ENCODE measurements at regions not wholly inside any gene's neighbourhood (a gene's known extent, or its start where the extent isn't known, plus 50 kb on each side); places are given as distances from the start of the nearest gene placed in this dataset.

DNA sequence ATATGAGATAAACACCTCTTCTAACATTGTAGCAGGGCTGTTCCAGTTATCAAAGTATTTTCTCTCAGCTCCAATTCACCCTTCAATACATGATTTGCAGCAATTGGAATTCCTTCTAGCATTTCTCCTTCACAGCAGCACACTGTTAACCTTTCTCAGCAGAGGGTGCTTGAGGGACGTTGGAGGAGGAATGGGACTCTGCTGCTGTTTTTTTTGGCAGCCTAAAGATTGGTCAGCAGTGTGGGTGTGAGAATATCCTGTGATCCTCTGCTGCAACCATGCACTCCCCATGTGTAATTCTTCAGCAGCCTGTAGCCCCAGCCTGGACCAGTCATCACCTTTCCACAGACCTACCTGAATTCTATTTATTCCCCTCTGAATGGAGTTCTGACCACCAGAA lies 1708.9 kb upstream of the CELF4 start:
- TF ChIP-seq, protein P1, sequence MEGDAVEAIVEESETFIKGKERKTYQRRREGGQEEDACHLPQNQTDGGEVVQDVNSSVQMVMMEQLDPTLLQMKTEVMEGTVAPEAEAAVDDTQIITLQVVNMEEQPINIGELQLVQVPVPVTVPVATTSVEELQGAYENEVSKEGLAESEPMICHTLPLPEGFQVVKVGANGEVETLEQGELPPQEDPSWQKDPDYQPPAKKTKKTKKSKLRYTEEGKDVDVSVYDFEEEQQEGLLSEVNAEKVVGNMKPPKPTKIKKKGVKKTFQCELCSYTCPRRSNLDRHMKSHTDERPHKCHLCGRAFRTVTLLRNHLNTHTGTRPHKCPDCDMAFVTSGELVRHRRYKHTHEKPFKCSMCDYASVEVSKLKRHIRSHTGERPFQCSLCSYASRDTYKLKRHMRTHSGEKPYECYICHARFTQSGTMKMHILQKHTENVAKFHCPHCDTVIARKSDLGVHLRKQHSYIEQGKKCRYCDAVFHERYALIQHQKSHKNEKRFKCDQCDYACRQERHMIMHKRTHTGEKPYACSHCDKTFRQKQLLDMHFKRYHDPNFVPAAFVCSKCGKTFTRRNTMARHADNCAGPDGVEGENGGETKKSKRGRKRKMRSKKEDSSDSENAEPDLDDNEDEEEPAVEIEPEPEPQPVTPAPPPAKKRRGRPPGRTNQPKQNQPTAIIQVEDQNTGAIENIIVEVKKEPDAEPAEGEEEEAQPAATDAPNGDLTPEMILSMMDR (conservative IDR thresholded peaks at IDR 0.05 in 1 of 2, IDR thresholded peaks at IDR 0.05 in 1 of 2; ENCODE audit: extremely low read depth in 1 of 2, insufficient read depth in 1 of 2, low read depth in 1 of 2, low read length in 2 of 2): no peak
- no peak for TF ChIP-seq EZH2 (IDR thresholded peaks at IDR 0.05; ENCODE audit: borderline replicate concordance, low read length)
